Stimulated activated CD8-positive, alpha-beta memory T cell treated with anti-CD3 and anti-CD28 coated beads, Interleukin-2, amount 100 ng/mL, for 48 hours (primary cell): ENCODE measurements at regions not wholly inside any gene's neighbourhood (a gene's known extent, or its start where the extent isn't known, plus 50 kb on each side); places are given as distances from the start of the nearest gene placed in this dataset.

Experiments used
- DNase-seq, 2 donors: peaks; one replicate each; pipeline ENCODE4 v3.0.0-alpha.2; 2020; ENCODE audit warnings: low read depth in 2 of 2

- DNase-seq = no peak
Observed at GRCh38 chr14:28467611-28468010, 299.0 kb upstream of the FOXG1 start.

GRCh38 chr14:28468191-28469151, 298.1 kb upstream of the FOXG1 start:
- no peak for DNase-seq

GRCh38 chr14:28482251-28483040, 284.1 kb upstream of the FOXG1 start:
- no peak for DNase-seq

- no peak for DNase-seq
Observed at GRCh38 chr14:28483506-28483905, 283.1 kb upstream of the FOXG1 start.

- no peak for DNase-seq
Observed at GRCh38 chr14:28488684-28489083, 277.9 kb upstream of the FOXG1 start.

GRCh38 chr14:28493516-28493915, 273.1 kb upstream of the FOXG1 start:
- no peak for DNase-seq

GRCh38 chr14:28494196-28494595, 272.4 kb upstream of the FOXG1 start:
- DNase-seq = no peak

- DNase-seq = no peak
Observed at GRCh38 chr14:28496364-28496763, 270.2 kb upstream of the FOXG1 start.

- DNase-seq = no peak
Observed at GRCh38 chr14:28502517-28502916, 264.1 kb upstream of the FOXG1 start.

GRCh38 chr14:28515571-28515970, 251.0 kb upstream of the FOXG1 start:
- DNase-seq = no peak

GRCh38 chr14:28536889-28537288, 229.7 kb upstream of the FOXG1 start:
- DNase-seq = no peak

GRCh38 chr14:28542040-28542439, 224.5 kb upstream of the FOXG1 start:
- DNase-seq = no peak

- DNase-seq = no peak
Observed at GRCh38 chr14:28565345-28565744, 201.2 kb upstream of the FOXG1 start.

GRCh38 chr14:28570391-28570790, 196.2 kb upstream of the FOXG1 start:
- DNase-seq = no peak

- no peak for DNase-seq
Observed at GRCh38 chr14:28571636-28572035, 195.0 kb upstream of the FOXG1 start.

- DNase-seq = no peak
Observed at GRCh38 chr14:28576523-28576922, 190.1 kb upstream of the FOXG1 start.

GRCh38 chr14:28577187-28577586, 189.4 kb upstream of the FOXG1 start:
- DNase-seq = no peak

GRCh38 chr14:28577711-28578131, 188.9 kb upstream of the FOXG1 start:
- DNase-seq = no peak

GRCh38 chr14:28584951-28585350, 181.6 kb upstream of the FOXG1 start:
- no peak for DNase-seq

- no peak for DNase-seq
Observed at GRCh38 chr14:28589792-28590191, 176.8 kb upstream of the FOXG1 start.

GRCh38 chr14:28596391-28596790, 170.2 kb upstream of the FOXG1 start:
- no peak for DNase-seq

- DNase-seq = no peak
Observed at GRCh38 chr14:28599191-28599590, 167.4 kb upstream of the FOXG1 start.

GRCh38 chr14:28599605-28600004, 167.0 kb upstream of the FOXG1 start:
- DNase-seq = no peak
